Esophagus squamous epithelium (tissue), 4 donors: ENCODE measurements at regions not wholly inside any gene's neighbourhood (a gene's known extent, or its start where the extent isn't known, plus 50 kb on each side); places are given as distances from the start of the nearest gene placed in this dataset.

Source experiments
- POLR2A ChIP-seq, 4 donors: fragments of 450-650 bp; IDR thresholded peaks; one replicate each; pipeline ENCODE4 v1.6.1; 2017; ENCODE audit warnings: antibody characterized with exemption in 4 of 4, mild to moderate bottlenecking in 4 of 4, moderate library complexity in 3 of 4
- TF ChIP-seq, protein P1 (sequence below), 6 experiments: fragments of 450-650 bp in 4 of 6; fragments of 200-600 bp in 2 of 6; sonication (generic) in 2 of 6; IDR thresholded peaks; one replicate each; pipeline ENCODE4 v1.5.1; 2016 to 2019; ENCODE audit warnings: antibody characterized with exemption in 6 of 6, mild to moderate bottlenecking in 4 of 6, moderate library complexity in 4 of 6

DNA sequence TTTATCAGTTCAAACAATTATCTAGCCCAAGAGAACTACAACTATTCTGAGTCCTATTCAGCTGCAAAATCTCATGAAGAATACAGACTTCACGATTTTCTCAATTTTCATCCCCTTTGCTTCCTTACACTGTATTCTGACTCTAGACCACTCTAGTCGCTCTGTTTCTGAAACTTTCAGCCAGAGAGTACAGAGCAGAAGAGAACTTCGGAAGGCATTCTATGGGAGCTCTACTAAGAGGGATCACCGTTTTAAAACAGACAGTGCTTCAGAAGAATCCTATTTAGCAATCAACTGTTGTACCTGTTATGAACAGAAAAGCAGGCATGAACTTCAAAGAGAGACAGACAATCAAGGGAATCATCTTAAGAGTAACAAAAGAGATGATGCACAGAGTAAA, 419.4 kb downstream of the SHQ1 start:
- TF ChIP-seq POLR2A (IDR thresholded peaks at IDR 0.05) = no peak
- TF ChIP-seq, protein P1, sequence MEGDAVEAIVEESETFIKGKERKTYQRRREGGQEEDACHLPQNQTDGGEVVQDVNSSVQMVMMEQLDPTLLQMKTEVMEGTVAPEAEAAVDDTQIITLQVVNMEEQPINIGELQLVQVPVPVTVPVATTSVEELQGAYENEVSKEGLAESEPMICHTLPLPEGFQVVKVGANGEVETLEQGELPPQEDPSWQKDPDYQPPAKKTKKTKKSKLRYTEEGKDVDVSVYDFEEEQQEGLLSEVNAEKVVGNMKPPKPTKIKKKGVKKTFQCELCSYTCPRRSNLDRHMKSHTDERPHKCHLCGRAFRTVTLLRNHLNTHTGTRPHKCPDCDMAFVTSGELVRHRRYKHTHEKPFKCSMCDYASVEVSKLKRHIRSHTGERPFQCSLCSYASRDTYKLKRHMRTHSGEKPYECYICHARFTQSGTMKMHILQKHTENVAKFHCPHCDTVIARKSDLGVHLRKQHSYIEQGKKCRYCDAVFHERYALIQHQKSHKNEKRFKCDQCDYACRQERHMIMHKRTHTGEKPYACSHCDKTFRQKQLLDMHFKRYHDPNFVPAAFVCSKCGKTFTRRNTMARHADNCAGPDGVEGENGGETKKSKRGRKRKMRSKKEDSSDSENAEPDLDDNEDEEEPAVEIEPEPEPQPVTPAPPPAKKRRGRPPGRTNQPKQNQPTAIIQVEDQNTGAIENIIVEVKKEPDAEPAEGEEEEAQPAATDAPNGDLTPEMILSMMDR (IDR thresholded peaks at IDR 0.05) = no peak
